ENCODE measurements at regions not wholly inside any gene's neighbourhood (a gene's known extent, or its start where the extent isn't known, plus 50 kb on each side); places are given as distances from the start of the nearest gene placed in this dataset.

- TF ChIP-seq ZNF70 (CRISPR knock-in tag; IDR thresholded peaks at IDR 0.05) (no peak), ARNTL (CRISPR knock-in tag; IDR thresholded peaks at IDR 0.05; ENCODE audit: borderline replicate concordance, low read depth) (no peak), ZFP30 (CRISPR knock-in tag; IDR thresholded peaks at IDR 0.05) (no peak), PATZ1 (CRISPR knock-in tag; IDR thresholded peaks at IDR 0.05; ENCODE audit: borderline replicate concordance) (no peak), POU6F1 (CRISPR knock-in tag; IDR thresholded peaks at IDR 0.05; ENCODE audit: borderline replicate concordance, low read depth) (no peak)
Measured at GRCh38 chr15:49742381-49742780, 121.5 kb downstream of the DTWD1 start.
